Osteoblast (primary cell): ENCODE measurements at regions not wholly inside any gene's neighbourhood (a gene's known extent, or its start where the extent isn't known, plus 50 kb on each side); places are given as distances from the start of the nearest gene placed in this dataset.

Source experiments
- DNase-seq: peaks from one replicate; pipeline ENCODE4 v3.0.0; 2011; ENCODE audit warnings: low spot score, mixed read lengths; ENCODE audit not compliant: insufficient read length; ENCODE audit errors: missing footprints
- H2AFZ ChIP-seq: 2 replicates; pipeline ENCODE4 v1.6.0; 2011; ENCODE audit warnings: mild to moderate bottlenecking, low read length
- H3K27ac ChIP-seq: 2 replicates; pipeline ENCODE4 v1.5.1; 2011; ENCODE audit warnings: mild to moderate bottlenecking, low read depth, low read length, moderate library complexity
- H3K27me3 ChIP-seq: 2 replicates; pipeline ENCODE4 v1.6.0; 2012; ENCODE audit warnings: mild to moderate bottlenecking, control low read depth, inconsistent platforms, low read length, moderate library complexity; ENCODE audit not compliant: insufficient read depth
- H3K36me3 ChIP-seq: 2 replicates; pipeline ENCODE4 v1.5.1; 2011; ENCODE audit warnings: mild to moderate bottlenecking, low read length, control low read depth, moderate library complexity; ENCODE audit not compliant: insufficient read depth
- H3K4me1 ChIP-seq: 2 replicates; pipeline ENCODE4 v1.5.1; 2011; ENCODE audit warnings: mild to moderate bottlenecking, low read length, control low read depth, moderate library complexity; ENCODE audit not compliant: insufficient read depth
- H3K4me2 ChIP-seq: 2 replicates; pipeline ENCODE4 v1.6.0; 2011; ENCODE audit warnings: mild to moderate bottlenecking, low read length; ENCODE audit not compliant: insufficient read depth
- H3K4me3 ChIP-seq: fragments of 200-600 bp; sonication (generic); 3 replicates; pipeline ENCODE4 v1.5.1; 2012; ENCODE audit warnings: mild to moderate bottlenecking, low read length, inconsistent platforms; ENCODE audit not compliant: insufficient read depth
- H3K79me2 ChIP-seq: 2 replicates; pipeline ENCODE4 v1.6.0; 2012; ENCODE audit warnings: mild to moderate bottlenecking, low read length, control low read depth, inconsistent platforms; ENCODE audit not compliant: insufficient read depth
- H3K9me3 ChIP-seq: 2 replicates; pipeline ENCODE4 v1.5.1; 2011; ENCODE audit warnings: low read depth, low read length, control low read depth
- H4K20me1 ChIP-seq: 2 replicates; pipeline ENCODE4 v1.6.0; 2012; ENCODE audit warnings: mild to moderate bottlenecking, low read length, control low read depth; ENCODE audit not compliant: insufficient read depth
- CTCF ChIP-seq: IDR thresholded peaks from 2 replicates; pipeline ENCODE4 v1.5.1; 2011; ENCODE audit warnings: mild to moderate bottlenecking, low read depth, low read length, moderate library complexity; ENCODE audit errors: extremely low read depth

- no peak for TF ChIP-seq CTCF
- Histone ChIP-seq H3K27me3 (no peaks in the 10 kb centered on the region), H4K20me1 (no peaks in the 10 kb centered on the region), H3K4me3 (no peak overlapping the region), H3K36me3 (no peaks in the 10 kb centered on the region), H3K4me1 (no peaks in the 10 kb centered on the region), H3K9me3 (no peaks in the 10 kb centered on the region), H3K79me2 (no peaks in the 10 kb centered on the region), H2AFZ (no peak overlapping the region), H3K27ac (no peak overlapping the region), H3K4me2 (no peak overlapping the region)
- no peak for DNase-seq
These were observed 288.9 kb upstream of the GBE1 start for GRCh38 chr3:82050382-82050781.

- H4K20me1 ChIP-seq: no peaks in the 10 kb centered on the region
- H3K36me3 ChIP-seq: no peaks in the 10 kb centered on the region
- no peak overlapping the region for H2AFZ ChIP-seq
- H3K27me3 ChIP-seq: no peaks in the 10 kb centered on the region
- no peak overlapping the region for H3K27ac ChIP-seq
- H3K4me2 ChIP-seq: no peak overlapping the region
- no peaks in the 10 kb centered on the region for H3K79me2 ChIP-seq
- no peaks in the 10 kb centered on the region for H3K9me3 ChIP-seq
- no peak for TF ChIP-seq CTCF
- no peak for DNase-seq
- no peaks in the 10 kb centered on the region for H3K4me1 ChIP-seq
- H3K4me3 ChIP-seq: no peak overlapping the region
These were observed 287.3 kb upstream of the GBE1 start for GRCh38 chr3:82048711-82049110.

- Histone ChIP-seq H3K27me3 (no peaks in the 10 kb centered on the region), H3K36me3 (no peaks in the 10 kb centered on the region), H3K4me3 (no peak overlapping the region), H3K4me2 (no peak overlapping the region), H4K20me1 (no peaks in the 10 kb centered on the region), H3K4me1 (no peaks in the 10 kb centered on the region), H3K79me2 (no peaks in the 10 kb centered on the region), H2AFZ (no peak overlapping the region), H3K27ac (no peak overlapping the region), H3K9me3 (no peaks in the 10 kb centered on the region)
- DNase-seq: no peak
- TF ChIP-seq CTCF: no peak
These were observed 283.7 kb upstream of the GBE1 start for GRCh38 chr3:82044930-82045705.

GRCh38 chr3:82038556-82038955, 277.1 kb upstream of the GBE1 start:
- Histone ChIP-seq H3K36me3 (no peaks in the 10 kb centered on the region), H3K79me2 (no peaks in the 10 kb centered on the region), H3K27me3 (no peaks in the 10 kb centered on the region), H3K4me1 (no peaks in the 10 kb centered on the region), H4K20me1 (no peaks in the 10 kb centered on the region), H3K4me2 (no peak overlapping the region), H3K27ac (no peak overlapping the region), H3K9me3 (no peaks in the 10 kb centered on the region), H2AFZ (no peak overlapping the region), H3K4me3 (no peak overlapping the region)
- no peak for TF ChIP-seq CTCF
- no peak for DNase-seq
